OCI-LY3 (cell line): ENCODE measurements at regions not wholly inside any gene's neighbourhood (a gene's known extent, or its start where the extent isn't known, plus 50 kb on each side); places are given as distances from the start of the nearest gene placed in this dataset.

Experiments used
- CTCF ChIP-seq: fragments of 200-600, 300-600 bp; sonication (generic); IDR thresholded peaks from 2 replicates; pipeline ENCODE4 v1.5.1; 2014; ENCODE audit warnings: antibody characterized with exemption, low read length, low read depth
- EZH2phosphoT487 ChIP-seq: fragments of 200-600 bp; shearing (Covaris generic); IDR thresholded peaks from 2 replicates; pipeline ENCODE4 v1.6.1; 2018; ENCODE audit warnings: antibody characterized with exemption, mixed run types, low read depth

- TF ChIP-seq CTCF (no peak), EZH2phosphoT487 (no peak)
These were observed 507.0 kb upstream of the CHAC2 start for GRCh38 chr2:53260568-53260967.
